ENCODE measurements at regions not wholly inside any gene's neighbourhood (a gene's known extent, or its start where the extent isn't known, plus 50 kb on each side); places are given as distances from the start of the nearest gene placed in this dataset.

DNA sequence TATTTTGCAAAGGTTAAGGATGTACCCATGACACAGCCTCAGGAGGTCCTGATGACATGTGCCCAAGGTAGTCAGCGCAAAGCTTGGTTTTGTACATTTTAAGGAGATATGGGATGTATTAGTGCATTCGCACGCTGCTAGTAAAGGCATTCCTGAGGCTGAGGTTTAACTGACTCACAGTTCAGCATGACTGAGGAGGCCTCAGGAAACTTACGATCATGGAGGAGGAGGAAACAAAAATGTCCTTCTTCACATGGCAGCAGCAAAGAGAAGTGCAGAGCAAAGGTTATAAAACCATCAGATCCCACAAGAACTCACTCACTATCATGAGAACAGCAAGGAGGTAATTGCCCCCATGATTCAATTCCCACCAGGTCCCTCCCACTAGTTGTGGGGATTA, 1017.4 kb downstream of the EFNB2 start:
- TF ChIP-seq, protein P1, sequence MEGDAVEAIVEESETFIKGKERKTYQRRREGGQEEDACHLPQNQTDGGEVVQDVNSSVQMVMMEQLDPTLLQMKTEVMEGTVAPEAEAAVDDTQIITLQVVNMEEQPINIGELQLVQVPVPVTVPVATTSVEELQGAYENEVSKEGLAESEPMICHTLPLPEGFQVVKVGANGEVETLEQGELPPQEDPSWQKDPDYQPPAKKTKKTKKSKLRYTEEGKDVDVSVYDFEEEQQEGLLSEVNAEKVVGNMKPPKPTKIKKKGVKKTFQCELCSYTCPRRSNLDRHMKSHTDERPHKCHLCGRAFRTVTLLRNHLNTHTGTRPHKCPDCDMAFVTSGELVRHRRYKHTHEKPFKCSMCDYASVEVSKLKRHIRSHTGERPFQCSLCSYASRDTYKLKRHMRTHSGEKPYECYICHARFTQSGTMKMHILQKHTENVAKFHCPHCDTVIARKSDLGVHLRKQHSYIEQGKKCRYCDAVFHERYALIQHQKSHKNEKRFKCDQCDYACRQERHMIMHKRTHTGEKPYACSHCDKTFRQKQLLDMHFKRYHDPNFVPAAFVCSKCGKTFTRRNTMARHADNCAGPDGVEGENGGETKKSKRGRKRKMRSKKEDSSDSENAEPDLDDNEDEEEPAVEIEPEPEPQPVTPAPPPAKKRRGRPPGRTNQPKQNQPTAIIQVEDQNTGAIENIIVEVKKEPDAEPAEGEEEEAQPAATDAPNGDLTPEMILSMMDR (IDR thresholded peaks at IDR 0.05; ENCODE audit: unreplicated experiment in 3 of 3), result no peak
- H3K4me1 Mint-ChIP-seq, result no peaks in the 10 kb centered on the region
- peaks cover 2% of the 10 kb centered on the region for H3K9me3 Mint-ChIP-seq
- H3K27ac Mint-ChIP-seq, result no peak overlapping the region
- H3K36me3 Mint-ChIP-seq (ENCODE audit: low read depth), result no peaks in the 10 kb centered on the region
- H3K27me3 Mint-ChIP-seq (ENCODE audit: low read depth), result no peaks in the 10 kb centered on the region
- no peak overlapping the region for H3K4me3 Mint-ChIP-seq

DNA sequence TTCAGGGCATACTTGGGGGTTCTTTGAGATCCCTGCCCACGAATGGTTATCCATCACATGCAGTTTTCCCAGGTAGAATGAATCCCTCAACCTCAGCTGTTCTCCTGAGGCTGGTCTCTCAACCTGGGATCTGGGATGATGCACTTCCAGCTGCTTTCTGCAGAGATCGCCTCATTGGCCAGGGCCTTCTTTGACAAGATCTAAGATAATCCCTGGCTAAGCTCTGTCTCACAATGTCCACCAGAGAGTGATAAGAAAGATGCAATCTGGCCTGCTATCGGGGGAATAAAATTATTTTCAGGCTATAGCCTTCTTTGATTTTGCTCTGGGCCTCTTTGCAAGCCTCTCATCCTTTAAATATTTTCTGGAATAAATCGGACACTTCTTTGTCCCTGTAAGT, 1021.1 kb downstream of the EFNB2 start:
- Mint-ChIP-seq H3K9me3 (no peaks in the 10 kb centered on the region), H3K4me1 (no peaks in the 10 kb centered on the region), H3K27ac (no peak overlapping the region), H3K4me3 (no peak overlapping the region), H3K27me3 (ENCODE audit: low read depth) (no peaks in the 10 kb centered on the region), H3K36me3 (ENCODE audit: low read depth) (no peaks in the 10 kb centered on the region)
- TF ChIP-seq, protein P1 (IDR thresholded peaks at IDR 0.05; ENCODE audit: unreplicated experiment in 3 of 3), result no peak

DNA sequence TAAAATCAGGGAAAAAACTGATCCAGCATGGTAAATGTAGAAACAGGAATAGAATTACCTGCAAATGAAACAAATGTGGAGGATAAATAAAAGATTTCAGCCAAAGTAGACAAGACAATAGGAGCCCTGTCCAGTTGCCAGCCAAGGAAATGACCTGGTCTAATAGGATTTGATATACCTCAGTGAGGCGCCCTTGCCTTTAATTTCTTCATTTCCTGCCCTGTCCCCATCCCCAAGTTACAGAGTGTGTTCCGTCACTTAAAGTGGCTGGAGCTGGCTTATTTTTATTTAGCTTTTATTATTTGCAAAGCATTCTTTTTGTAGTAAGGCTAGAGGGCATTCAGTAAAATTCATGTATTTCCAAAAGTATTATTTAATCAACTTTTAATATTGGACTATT, 1022.0 kb downstream of the EFNB2 start:
- TF ChIP-seq, protein P1 (IDR thresholded peaks at IDR 0.05; ENCODE audit: unreplicated experiment in 3 of 3), result no peak
- no peak overlapping the region for H3K4me3 Mint-ChIP-seq
- no peaks in the 10 kb centered on the region for H3K27me3 Mint-ChIP-seq (ENCODE audit: low read depth)
- H3K9me3 Mint-ChIP-seq, result no peaks in the 10 kb centered on the region
- no peaks in the 10 kb centered on the region for H3K36me3 Mint-ChIP-seq (ENCODE audit: low read depth)
- no peaks in the 10 kb centered on the region for H3K4me1 Mint-ChIP-seq
- no peak overlapping the region for H3K27ac Mint-ChIP-seq

DNA sequence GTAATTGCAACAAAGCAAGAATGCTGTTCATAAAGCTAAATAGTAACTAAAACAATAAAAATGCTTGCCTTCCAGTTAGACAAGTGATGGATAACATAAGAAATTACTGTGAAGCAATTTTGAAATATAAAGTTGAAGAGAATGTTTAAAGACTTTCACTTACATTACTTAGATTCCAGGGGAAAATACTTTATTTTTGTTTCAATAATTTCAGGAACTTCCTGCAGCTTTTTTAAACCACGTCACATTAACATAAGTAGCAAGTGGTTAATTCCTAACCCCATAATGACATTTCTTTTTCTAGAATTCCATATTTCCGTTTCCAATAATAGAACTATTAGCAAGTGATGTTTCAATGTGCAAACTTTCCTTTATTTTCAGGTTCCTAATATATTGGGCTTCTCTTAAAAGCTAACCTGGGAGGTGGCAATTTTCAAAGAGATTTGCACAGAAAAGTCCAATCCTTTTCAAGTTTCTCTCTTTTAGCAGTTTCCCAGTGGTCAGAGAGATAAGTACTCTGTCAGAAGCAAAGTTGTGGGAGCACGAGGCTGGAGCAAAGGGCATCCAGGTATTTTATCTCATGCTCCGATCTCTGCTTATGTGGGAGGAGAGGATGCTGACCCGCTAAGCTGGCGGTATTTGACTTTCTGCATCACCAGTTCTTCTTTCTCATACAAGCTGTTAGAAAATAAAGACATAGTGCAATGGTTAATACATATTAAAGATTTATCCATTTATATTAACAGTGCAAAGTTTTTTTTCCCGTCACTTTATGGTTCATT, 1025.3 kb downstream of the EFNB2 start:
- Mint-ChIP-seq H3K36me3 (ENCODE audit: low read depth) (no peaks in the 10 kb centered on the region), H3K4me3 (no peak overlapping the region), H3K4me1 (no peaks in the 10 kb centered on the region), H3K9me3 (no peaks in the 10 kb centered on the region), H3K27ac (no peak overlapping the region), H3K27me3 (ENCODE audit: low read depth) (no peaks in the 10 kb centered on the region)
- TF ChIP-seq, protein P1 (IDR thresholded peaks at IDR 0.05; ENCODE audit: unreplicated experiment in 3 of 3), result no peak

DNA sequence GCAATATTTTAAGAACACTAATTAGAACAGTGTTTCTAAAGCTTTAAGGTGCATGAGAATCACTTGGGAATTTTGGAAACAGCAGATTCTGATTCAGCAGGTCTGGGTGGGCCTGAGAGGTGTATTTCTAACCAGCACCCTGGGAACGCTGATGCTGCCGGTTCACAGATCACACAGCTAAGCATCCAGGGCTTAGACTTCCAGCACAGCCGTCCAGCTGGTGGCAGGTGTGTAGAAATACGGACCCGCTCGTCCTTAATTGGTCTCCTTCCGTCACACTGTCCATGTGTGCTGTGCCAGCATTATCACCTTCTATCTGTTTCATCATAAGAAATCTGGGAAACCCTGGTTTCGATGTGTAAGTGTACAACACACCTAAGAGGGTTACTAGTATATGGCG, 1029.0 kb downstream of the EFNB2 start:
- no peaks in the 10 kb centered on the region for H3K9me3 Mint-ChIP-seq
- no peak overlapping the region for H3K4me3 Mint-ChIP-seq
- no peaks in the 10 kb centered on the region for H3K36me3 Mint-ChIP-seq (ENCODE audit: low read depth)
- no peaks in the 10 kb centered on the region for H3K27me3 Mint-ChIP-seq (ENCODE audit: low read depth)
- H3K27ac Mint-ChIP-seq, result no peak overlapping the region
- no peaks in the 10 kb centered on the region for H3K4me1 Mint-ChIP-seq
- TF ChIP-seq, protein P1 (IDR thresholded peaks at IDR 0.05; ENCODE audit: unreplicated experiment in 3 of 3), result no peak

DNA sequence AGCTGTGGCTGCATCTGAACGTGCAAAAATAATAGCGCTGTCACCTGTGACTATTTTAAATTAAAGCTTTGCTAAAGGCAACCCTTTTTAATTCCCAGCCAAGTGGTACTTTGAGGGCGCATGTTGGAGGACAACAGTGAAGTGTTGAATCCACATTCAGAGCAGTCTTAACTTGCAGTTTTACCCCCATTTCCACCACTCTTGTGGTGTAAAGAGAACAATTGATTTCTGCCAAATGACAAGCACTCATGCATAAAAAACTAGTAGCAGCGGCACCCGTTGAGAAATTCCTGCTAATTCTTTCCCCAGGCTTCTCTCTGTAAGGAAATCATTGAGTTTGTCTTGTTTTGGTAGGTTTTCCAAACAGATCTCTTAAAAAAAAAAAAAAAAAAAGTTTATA, 1033.3 kb downstream of the EFNB2 start:
- H3K4me1 Mint-ChIP-seq, result no peaks in the 10 kb centered on the region
- H3K27ac Mint-ChIP-seq, result no peak overlapping the region
- no peaks in the 10 kb centered on the region for H3K27me3 Mint-ChIP-seq (ENCODE audit: low read depth)
- TF ChIP-seq, protein P1 (IDR thresholded peaks at IDR 0.05; ENCODE audit: unreplicated experiment in 3 of 3), result no peak
- no peaks in the 10 kb centered on the region for H3K9me3 Mint-ChIP-seq
- no peak overlapping the region for H3K4me3 Mint-ChIP-seq
- no peaks in the 10 kb centered on the region for H3K36me3 Mint-ChIP-seq (ENCODE audit: low read depth)
